Trophoblast cell (in vitro differentiated cells and primary cell): ENCODE measurements at regions not wholly inside any gene's neighbourhood (a gene's known extent, or its start where the extent isn't known, plus 50 kb on each side); places are given as distances from the start of the nearest gene placed in this dataset.

Experiments used
- DNase-seq, 2 donors: peaks; one replicate each; pipeline ENCODE4 v3.0.0-alpha.2; 2016
- H2AFZ ChIP-seq: 2 replicates; pipeline ENCODE4 v1.6.1; 2013; ENCODE audit warnings: low read length, moderate library complexity, mild to moderate bottlenecking; ENCODE audit not compliant: insufficient read depth, poor library complexity
- H2AK5ac ChIP-seq: 2 replicates; pipeline ENCODE4 v1.6.1; 2013; ENCODE audit warnings: mild to moderate bottlenecking, low read length
- H2BK120ac ChIP-seq: 2 replicates; pipeline ENCODE4 v1.6.1; 2013; ENCODE audit warnings: low read length, mild to moderate bottlenecking, moderate library complexity; ENCODE audit not compliant: insufficient read depth, poor library complexity
- H2BK12ac ChIP-seq: 2 replicates; pipeline ENCODE4 v1.6.1; 2013; ENCODE audit warnings: mild to moderate bottlenecking, low read length, moderate library complexity
- H2BK5ac ChIP-seq: 2 replicates; pipeline ENCODE4 v1.6.1; 2013; ENCODE audit warnings: low read length, low read depth, moderate library complexity, mild to moderate bottlenecking; ENCODE audit not compliant: poor library complexity
- H3K14ac ChIP-seq: 2 replicates; pipeline ENCODE4 v1.6.1; 2013; ENCODE audit warnings: mild to moderate bottlenecking, low read length
- H3K18ac ChIP-seq: 2 replicates; pipeline ENCODE4 v1.6.1; 2013; ENCODE audit warnings: mild to moderate bottlenecking, low read length
- H3K23ac ChIP-seq: 2 replicates; pipeline ENCODE4 v1.6.1; 2013; ENCODE audit warnings: low read length
- H3K27ac ChIP-seq: 2 replicates; pipeline ENCODE4 v1.5.1; 2013; ENCODE audit warnings: low read depth, mild to moderate bottlenecking, inconsistent platforms, low read length, moderate library complexity
- H3K27me3 ChIP-seq: 2 replicates; pipeline ENCODE4 v1.6.1; 2013; ENCODE audit warnings: inconsistent platforms, mild to moderate bottlenecking, low read length, moderate library complexity; ENCODE audit not compliant: insufficient read depth
- H3K36me3 ChIP-seq, 2 experiments: 1 replicate in 1 of 2; 2 replicates in 1 of 2; pipeline ENCODE4 v1.6.1; 2013; ENCODE audit warnings: low read length in 2 of 2, mild to moderate bottlenecking in 2 of 2, moderate library complexity in 1 of 2; ENCODE audit not compliant: insufficient read depth in 2 of 2, control insufficient read depth in 1 of 2
- H3K4ac ChIP-seq: 2 replicates; pipeline ENCODE4 v1.6.1; 2013; ENCODE audit warnings: low read depth, mild to moderate bottlenecking, low read length, moderate library complexity
- H3K4me1 ChIP-seq, 2 experiments: 1 replicate in 1 of 2; 2 replicates in 1 of 2; pipeline ENCODE4 v1.6.1; 2013; ENCODE audit warnings: low read length in 2 of 2, mild to moderate bottlenecking in 2 of 2, moderate library complexity in 1 of 2; ENCODE audit not compliant: insufficient read depth in 2 of 2, control insufficient read depth in 1 of 2
- H3K4me2 ChIP-seq: 2 replicates; pipeline ENCODE4 v1.6.1; 2013; ENCODE audit warnings: inconsistent platforms, mild to moderate bottlenecking, low read length, moderate library complexity
- H3K4me3 ChIP-seq: 2 replicates; pipeline ENCODE4 v1.5.1; 2013; ENCODE audit warnings: mild to moderate bottlenecking, low read depth, low read length, inconsistent platforms
- H3K79me1 ChIP-seq: one replicate; pipeline ENCODE4 v1.6.1; 2013; ENCODE audit warnings: low read length
- H3K79me2 ChIP-seq: 2 replicates; pipeline ENCODE4 v1.6.1; 2013; ENCODE audit warnings: low read length, mild to moderate bottlenecking; ENCODE audit not compliant: control insufficient read depth, insufficient read depth, poor library complexity
- H3K9ac ChIP-seq: 2 replicates; pipeline ENCODE4 v1.6.1; 2013; ENCODE audit warnings: mild to moderate bottlenecking, low read length
- H3K9me3 ChIP-seq: 2 replicates; pipeline ENCODE4 v1.6.1; 2013; ENCODE audit warnings: low read depth, mild to moderate bottlenecking, control low read depth, inconsistent platforms, low read length; ENCODE audit not compliant: insufficient read depth
- H4K12ac ChIP-seq: 2 replicates; pipeline ENCODE4 v1.6.1; 2013; ENCODE audit warnings: low read depth, mild to moderate bottlenecking, low read length, moderate library complexity
- H4K8ac ChIP-seq: 2 replicates; pipeline ENCODE4 v1.6.1; 2013; ENCODE audit warnings: low read depth, mild to moderate bottlenecking, low read length, moderate library complexity
- H4K91ac ChIP-seq: one replicate; pipeline ENCODE4 v1.6.1; 2013; ENCODE audit warnings: low read depth, mild to moderate bottlenecking, low read length, moderate library complexity
- WGBS: extraction: QIAGEN DNeasy Blood & Tissue Kit; methylation state at CpG from one replicate; pipeline ENCODE4 v1.1.7; 2013; ENCODE audit warnings: missing lambda C conversion rate; ENCODE audit not compliant: insufficient read length, insufficient coverage; ENCODE audit errors: extremely low coverage; 5-methylcytosine and 5-hydroxymethylcytosine counted together

DNA sequence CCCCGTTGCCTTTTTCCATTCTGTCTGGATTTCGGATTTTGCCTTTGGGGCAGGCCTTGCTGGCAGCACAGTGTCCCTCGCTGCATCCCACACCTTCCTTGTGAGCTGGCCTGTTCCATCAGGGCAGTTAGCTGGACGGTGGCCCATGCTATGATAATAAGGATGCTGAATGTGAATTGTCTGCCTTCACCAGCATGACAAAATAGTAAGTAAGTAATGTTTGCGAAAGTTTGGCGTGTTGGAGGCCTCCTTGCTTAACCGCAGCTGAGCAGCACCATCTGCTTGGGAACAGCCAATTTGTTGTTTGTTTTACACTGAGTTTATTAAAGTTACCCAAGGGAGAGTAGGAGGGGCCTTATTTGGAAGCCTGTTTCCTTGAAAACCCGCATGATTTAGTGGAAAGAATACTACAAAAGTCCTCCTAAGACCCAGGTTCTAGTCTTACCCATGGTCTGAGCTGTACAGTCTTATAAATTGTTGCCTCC, 469.7 kb upstream of the FANCL start:
- no peak overlapping the region for H2AK5ac ChIP-seq
- H3K36me3 ChIP-seq = no peaks in the 10 kb centered on the region
- H4K8ac ChIP-seq = no peak overlapping the region
- H3K4me1 ChIP-seq = no peaks in the 10 kb centered on the region
- H4K91ac ChIP-seq = no peak overlapping the region
- H3K4ac ChIP-seq = no peak overlapping the region
- WGBS = no CpG with 5 or more reads among the region's 8 CpGs
- H2AFZ ChIP-seq = no peak overlapping the region
- H3K9ac ChIP-seq = no peak overlapping the region
- H4K12ac ChIP-seq = no peak overlapping the region
- H3K9me3 ChIP-seq = no peaks in the 10 kb centered on the region
- peak in 1 of 2 donors; percentile 33 for DNase-seq
- no peak overlapping the region for H3K18ac ChIP-seq
- H3K27ac ChIP-seq = no peak overlapping the region
- no peak overlapping the region for H3K23ac ChIP-seq
- no peak overlapping the region for H3K4me2 ChIP-seq
- H3K79me2 ChIP-seq = no peaks in the 10 kb centered on the region
- no peaks in the 10 kb centered on the region for H3K27me3 ChIP-seq
- no peak overlapping the region for H2BK120ac ChIP-seq
- no peak overlapping the region for H2BK5ac ChIP-seq
- no peaks in the 10 kb centered on the region for H3K79me1 ChIP-seq
- no peak overlapping the region for H3K4me3 ChIP-seq
- no peak overlapping the region for H3K14ac ChIP-seq
- no peak overlapping the region for H2BK12ac ChIP-seq

DNA sequence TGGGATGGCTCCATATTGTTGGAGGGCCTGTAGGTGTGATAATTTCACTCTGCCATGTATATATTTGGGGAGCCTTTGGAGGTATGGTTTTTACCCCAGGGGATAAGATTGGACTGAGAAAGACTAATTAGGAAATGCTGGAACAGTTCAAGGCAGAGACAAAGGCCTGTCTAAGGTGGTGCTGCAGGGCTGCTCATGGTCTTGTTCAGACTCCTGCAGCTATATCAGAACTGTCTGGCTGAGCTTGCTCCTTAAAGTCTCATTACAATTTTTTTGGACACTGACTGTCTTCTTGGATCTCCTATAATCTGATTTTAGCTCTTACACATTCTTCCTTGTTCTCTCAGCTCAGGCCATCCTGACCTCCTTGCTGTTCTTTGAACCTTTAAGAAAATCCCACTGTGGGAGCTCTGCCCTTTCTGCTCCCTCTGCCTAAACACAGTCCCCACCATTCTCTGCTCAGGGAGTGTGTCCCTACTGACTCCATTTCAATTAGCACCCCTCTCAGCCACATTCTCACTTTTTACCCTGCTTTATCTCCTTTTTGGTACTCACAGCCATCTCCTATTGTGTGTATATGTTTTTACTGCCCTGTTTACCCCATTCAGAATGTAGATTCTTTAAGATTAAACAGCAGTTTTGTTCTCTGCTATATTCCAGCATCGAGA, 468.7 kb upstream of the FANCL start:
- Histone ChIP-seq H3K9ac (no peak overlapping the region), H3K4ac (no peak overlapping the region), H3K9me3 (no peaks in the 10 kb centered on the region), H2AK5ac (no peak overlapping the region), H2BK5ac (no peak overlapping the region), H2BK120ac (no peak overlapping the region), H3K79me2 (no peaks in the 10 kb centered on the region), H3K14ac (no peak overlapping the region), H3K27me3 (no peaks in the 10 kb centered on the region), H3K4me3 (no peak overlapping the region), H2AFZ (no peak overlapping the region), H4K12ac (no peak overlapping the region), H4K91ac (no peak overlapping the region), H3K79me1 (no peaks in the 10 kb centered on the region), H3K18ac (no peak overlapping the region), H3K23ac (no peak overlapping the region), H3K36me3 (no peaks in the 10 kb centered on the region), H3K27ac (no peak overlapping the region), H3K4me2 (no peak overlapping the region), H4K8ac (no peak overlapping the region), H3K4me1 (no peaks in the 10 kb centered on the region), H2BK12ac (no peak overlapping the region)
- no CpG with 5 or more reads among the region's 1 CpG for WGBS
- no peak for DNase-seq

DNA sequence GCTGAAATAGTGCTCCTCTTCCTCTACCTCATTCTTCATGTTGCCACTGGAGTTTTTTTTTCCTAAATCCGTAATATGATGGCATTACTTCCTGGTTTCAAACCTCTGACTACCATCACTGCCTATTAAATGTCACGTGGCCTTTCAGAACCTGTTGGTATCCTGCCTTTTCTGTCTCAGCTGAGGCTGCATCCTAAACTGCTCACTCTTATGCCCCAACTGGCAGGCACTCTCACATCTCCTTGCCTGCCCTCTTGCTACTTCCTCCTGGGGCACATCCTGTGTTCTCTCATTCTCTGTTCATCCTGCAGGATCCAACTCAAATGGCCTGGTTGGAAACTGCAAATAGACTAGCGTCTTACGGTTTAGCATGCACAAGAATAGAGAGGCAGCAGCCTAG, 468.1 kb upstream of the FANCL start:
- H3K4me1 ChIP-seq = no peaks in the 10 kb centered on the region
- H3K4me3 ChIP-seq = no peak overlapping the region
- no peak overlapping the region for H4K8ac ChIP-seq

DNA sequence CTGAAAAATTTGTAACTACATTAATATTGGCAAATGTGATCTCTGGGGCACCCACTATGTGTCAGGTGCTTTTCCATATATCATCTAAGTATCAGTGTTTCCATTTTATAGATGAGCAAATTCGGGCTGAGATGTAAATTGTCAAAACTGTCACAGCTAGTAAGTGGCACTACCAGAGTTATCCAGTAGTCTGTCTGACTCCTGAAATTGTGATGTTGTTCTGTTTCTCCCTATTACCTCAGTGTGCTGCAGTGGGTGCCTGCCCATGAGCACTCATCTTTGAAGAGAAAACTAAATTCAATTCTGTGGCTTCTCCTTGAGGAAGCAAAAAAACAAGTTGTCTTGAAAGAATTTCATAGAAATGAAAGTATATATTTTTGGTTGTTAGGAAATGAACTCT, 467.4 kb upstream of the FANCL start:
- no peak overlapping the region for H4K91ac ChIP-seq
- WGBS = no CpG with 5 or more reads among the region's 1 CpG
- no peak overlapping the region for H3K23ac ChIP-seq
- no peaks in the 10 kb centered on the region for H3K79me2 ChIP-seq
- H3K36me3 ChIP-seq = no peaks in the 10 kb centered on the region
- H3K79me1 ChIP-seq = no peaks in the 10 kb centered on the region
- no peaks in the 10 kb centered on the region for H3K27me3 ChIP-seq
- no peak overlapping the region for H2AFZ ChIP-seq
- no peak overlapping the region for H2BK12ac ChIP-seq
- no peak overlapping the region for H3K4me2 ChIP-seq
- no peak for DNase-seq
- H3K9me3 ChIP-seq = no peaks in the 10 kb centered on the region
- H3K4ac ChIP-seq = no peak overlapping the region
- no peak overlapping the region for H3K14ac ChIP-seq
- no peak overlapping the region for H3K27ac ChIP-seq
- no peak overlapping the region for H3K4me3 ChIP-seq
- no peak overlapping the region for H2BK120ac ChIP-seq
- no peak overlapping the region for H2BK5ac ChIP-seq
- H3K4me1 ChIP-seq = no peaks in the 10 kb centered on the region
- no peak overlapping the region for H3K18ac ChIP-seq
- H4K8ac ChIP-seq = no peak overlapping the region
- no peak overlapping the region for H4K12ac ChIP-seq
- no peak overlapping the region for H2AK5ac ChIP-seq
- no peak overlapping the region for H3K9ac ChIP-seq

More for the DNA sequence above, 468.1 kb upstream of the FANCL start:
- Histone ChIP-seq H3K14ac (no peak overlapping the region), H3K23ac (no peak overlapping the region), H3K4me2 (no peak overlapping the region), H3K79me1 (no peaks in the 10 kb centered on the region), H3K18ac (no peak overlapping the region), H4K12ac (no peak overlapping the region), H2AFZ (no peak overlapping the region), H3K4ac (no peak overlapping the region), H2AK5ac (no peak overlapping the region), H3K9ac (no peak overlapping the region), H3K36me3 (no peaks in the 10 kb centered on the region), H3K27me3 (no peaks in the 10 kb centered on the region), H4K91ac (no peak overlapping the region), H3K79me2 (no peaks in the 10 kb centered on the region), H2BK5ac (no peak overlapping the region), H3K9me3 (no peaks in the 10 kb centered on the region), H2BK120ac (no peak overlapping the region), H3K27ac (no peak overlapping the region), H2BK12ac (no peak overlapping the region)
- WGBS = no CpG with 5 or more reads among the region's 4 CpGs
- no peak for DNase-seq
